GM23338 (cell line): ENCODE measurements at regions not wholly inside any gene's neighbourhood (a gene's known extent, or its start where the extent isn't known, plus 50 kb on each side); places are given as distances from the start of the nearest gene placed in this dataset.

Experiments
- ATAC-seq: fragments of 200-7000 bp; cut with Tn5 transposase; 3 replicates; pipeline ENCODE4 v1.9.1; 2020
- DNase-seq: peaks from one replicate; pipeline ENCODE4 v3.0.0-alpha.2; 2015; ENCODE audit warnings: low spot score
- H2AFZ ChIP-seq: fragments of 200-600 bp; sonication (generic); 2 replicates; pipeline ENCODE4 v1.8.0; 2016; ENCODE audit warnings: antibody characterized with exemption, mild to moderate bottlenecking, moderate library complexity
- H3F3A ChIP-seq: fragments of 200-600 bp; sonication (generic); replicated peaks from 2 replicates; pipeline ENCODE4 v1.8.0; 2017; ENCODE audit warnings: antibody characterized with exemption, mixed run types, low read depth
- H3K27ac ChIP-seq: fragments of 200-600 bp; sonication (generic); 2 replicates; pipeline ENCODE4 v1.6.1; 2016; ENCODE audit warnings: low read depth
- H3K27me3 ChIP-seq: fragments of 200-600 bp; sonication (generic); 2 replicates; pipeline ENCODE4 v1.8.0; 2016; ENCODE audit warnings: mild to moderate bottlenecking, mixed run types, moderate library complexity; ENCODE audit not compliant: insufficient read depth
- H3K36me3 ChIP-seq: fragments of 200-600 bp; sonication (generic); 2 replicates; pipeline ENCODE4 v1.8.0; 2016; ENCODE audit warnings: mild to moderate bottlenecking; ENCODE audit not compliant: insufficient read depth
- H3K4me1 ChIP-seq: fragments of 200-600 bp; sonication (generic); 2 replicates; pipeline ENCODE4 v1.8.0; 2016; ENCODE audit warnings: mild to moderate bottlenecking, moderate library complexity; ENCODE audit not compliant: insufficient read depth
- H3K4me2 ChIP-seq: fragments of 200-600 bp; sonication (generic); 2 replicates; pipeline ENCODE4 v1.7.1; 2017; ENCODE audit warnings: mixed run types
- H3K4me3 ChIP-seq: fragments of 200-600 bp; sonication (generic); 2 replicates; pipeline ENCODE4 v1.6.1; 2016; ENCODE audit warnings: mixed run types
- H3K79me2 ChIP-seq: fragments of 200-600 bp; sonication (generic); replicated peaks from 2 replicates; pipeline ENCODE4 v1.8.0; 2017; ENCODE audit warnings: mild to moderate bottlenecking; ENCODE audit not compliant: insufficient read depth
- H3K9me2 ChIP-seq: fragments of 200-600 bp; sonication (generic); 2 replicates; pipeline ENCODE4 v1.8.0; 2017; ENCODE audit not compliant: insufficient read depth
- H4K20me1 ChIP-seq: fragments of 200-600 bp; sonication (generic); replicated peaks from 2 replicates; pipeline ENCODE4 v1.8.0; 2017; ENCODE audit warnings: mild to moderate bottlenecking; ENCODE audit not compliant: insufficient read depth
- H3K27ac Mint-ChIP-seq: 2 replicates; pipeline ENCODE4 v1.8.0; 2020; ENCODE audit warnings: inconsistent platforms, mild to moderate bottlenecking, moderate library complexity, mixed read lengths
- H3K27me3 Mint-ChIP-seq: 3 replicates; pipeline ENCODE4 v1.8.0; 2022; ENCODE audit warnings: low read depth, mild to moderate bottlenecking, moderate library complexity, mixed read lengths, inconsistent platforms; ENCODE audit not compliant: insufficient read depth, poor library complexity
- H3K36me3 Mint-ChIP-seq: 3 replicates; pipeline ENCODE4 v1.8.0; 2021; ENCODE audit warnings: low read depth, mild to moderate bottlenecking, inconsistent platforms, moderate library complexity, mixed read lengths
- H3K4me1 Mint-ChIP-seq: 3 replicates; pipeline ENCODE4 v1.8.0; 2020; ENCODE audit warnings: mild to moderate bottlenecking, inconsistent platforms, mixed read lengths
- H3K4me3 Mint-ChIP-seq: 3 replicates; pipeline ENCODE4 v1.8.0; 2021; ENCODE audit warnings: moderate library complexity, mild to moderate bottlenecking, inconsistent platforms, mixed read lengths
- H3K9me3 Mint-ChIP-seq: 3 replicates; pipeline ENCODE4 v1.8.0; 2020; ENCODE audit warnings: moderate library complexity, mild to moderate bottlenecking, inconsistent platforms, mixed read lengths
- CREB1 ChIP-seq: fragments of 250-450 bp; sonication (Bioruptor Pico); IDR thresholded peaks from 2 replicates; pipeline ENCODE4 v1.5.0; 2020; ENCODE audit warnings: low read depth, mild to moderate bottlenecking, moderate library complexity
- EZH2 ChIP-seq: fragments of 200-600 bp; sonication (generic); IDR thresholded peaks from one replicate; pipeline ENCODE4 v1.8.0; 2017; ENCODE audit warnings: antibody characterized with exemption, mild to moderate bottlenecking, low read depth; ENCODE audit not compliant: unreplicated experiment
- EZH2phosphoT487 ChIP-seq: fragments of 200-600 bp; sonication (generic); IDR thresholded peaks from one replicate; pipeline ENCODE4 v1.8.1; 2018; ENCODE audit warnings: antibody characterized with exemption; ENCODE audit not compliant: unreplicated experiment
- JUNB ChIP-seq: IDR thresholded peaks from one replicate; pipeline ENCODE4 v1.6.1; 2016; ENCODE audit warnings: antibody characterized with exemption; ENCODE audit not compliant: unreplicated experiment
- NANOG ChIP-seq: IDR thresholded peaks from 2 replicates; pipeline ENCODE4 v1.6.1; 2016; ENCODE audit warnings: antibody characterized with exemption, borderline replicate concordance
- POLR2AphosphoS5 ChIP-seq: IDR thresholded peaks from 2 replicates; pipeline ENCODE4 v1.6.1; 2016; ENCODE audit warnings: antibody characterized with exemption, low read depth
- STAT1 ChIP-seq: IDR thresholded peaks from one replicate; pipeline ENCODE4 v1.6.1; 2016; ENCODE audit warnings: antibody characterized with exemption; ENCODE audit not compliant: unreplicated experiment
- ZNF114 ChIP-seq: fragments of 250-450 bp; sonication (Bioruptor Pico); IDR thresholded peaks from 2 replicates; pipeline ENCODE4 v1.5.0; 2020; ENCODE audit warnings: mild to moderate bottlenecking, moderate library complexity
- ZNF331 ChIP-seq: fragments of 250-450 bp; sonication (Bioruptor Pico); IDR thresholded peaks from 2 replicates; pipeline ENCODE4 v1.5.0; 2020; ENCODE audit warnings: low read depth, mild to moderate bottlenecking, moderate library complexity
- TF ChIP-seq, protein P1 (sequence below): IDR thresholded peaks from 2 replicates; pipeline ENCODE4 v1.6.1; 2016; ENCODE audit warnings: antibody characterized with exemption
- TF ChIP-seq, protein P2 (sequence below): IDR thresholded peaks from one replicate; pipeline ENCODE4 v1.6.1; 2018; ENCODE audit warnings: antibody characterized with exemption; ENCODE audit not compliant: unreplicated experiment
- TF ChIP-seq, protein P3 (sequence below): fragments of 250-450 bp; sonication (Bioruptor Pico); IDR thresholded peaks from 2 replicates; pipeline ENCODE4 v1.5.0; 2020; ENCODE audit warnings: mild to moderate bottlenecking, moderate library complexity
- TF ChIP-seq, protein P4 (sequence below), 2 experiments: fragments of 200-600 bp in 1 of 2; sonication (generic) in 1 of 2; conservative IDR thresholded peaks; 2 replicates each; pipeline versions ENCODE4 v1.5.1 to v1.6.1; 2016 to 2017; ENCODE audit warnings: antibody characterized with exemption in 2 of 2, low read depth in 2 of 2, mild to moderate bottlenecking in 2 of 2, moderate library complexity in 1 of 2

DNA sequence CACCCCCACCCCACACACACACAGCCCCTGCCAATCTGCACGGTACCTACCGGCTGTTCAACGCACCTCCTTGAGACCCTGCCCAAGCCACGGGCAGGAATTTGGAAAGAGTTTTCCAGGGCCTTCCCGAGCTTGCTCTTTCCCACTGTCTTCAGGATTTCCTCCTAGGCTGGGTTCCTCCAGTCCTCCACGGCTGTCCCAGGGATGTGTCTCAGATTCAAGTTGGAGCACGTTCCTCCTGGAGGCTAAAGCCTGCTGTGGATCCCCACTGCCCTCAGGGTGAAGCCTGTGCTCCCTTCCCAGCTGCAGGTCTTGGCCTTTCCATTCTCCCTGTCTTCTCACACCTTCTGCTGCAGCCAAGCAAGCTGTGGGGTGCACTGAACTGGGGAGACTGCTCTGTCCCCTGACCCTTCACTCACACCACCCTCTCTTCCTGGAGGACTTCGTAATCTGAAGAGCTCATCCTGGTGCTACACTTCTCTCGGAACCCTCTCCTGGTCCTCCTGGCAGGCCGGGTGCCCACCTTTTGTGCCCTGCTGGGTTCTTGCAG lies 54.9 kb upstream of the HS6ST1 start:
- Histone ChIP-seq H3K27ac (no peak overlapping the region), H3K4me2 (no peak overlapping the region), H3K4me3 (no peak overlapping the region), H3K9me2 (no peaks in the 10 kb centered on the region), H3K36me3 (no peaks in the 10 kb centered on the region), H2AFZ (no peak overlapping the region), H3K4me1 (peaks cover 6% of the 10 kb centered on the region; the same call in 1 of the 2 replicates), H3K27me3 (no peaks in the 10 kb centered on the region), H4K20me1 (no peaks in the 10 kb centered on the region), H3F3A (no peaks in the 10 kb centered on the region), H3K79me2 (no peaks in the 10 kb centered on the region)
- DNase-seq: no peak
- peaks cover 14% of the 10 kb centered on the region for H3K4me1 Mint-ChIP-seq
- no peak for TF ChIP-seq ZNF331 (CRISPR knock-in tag)
- no peak for TF ChIP-seq POLR2AphosphoS5
- no peak for TF ChIP-seq EZH2
- TF ChIP-seq ZNF114 (CRISPR knock-in tag): no peak
- TF ChIP-seq STAT1: no peak
- TF ChIP-seq, protein P1, sequence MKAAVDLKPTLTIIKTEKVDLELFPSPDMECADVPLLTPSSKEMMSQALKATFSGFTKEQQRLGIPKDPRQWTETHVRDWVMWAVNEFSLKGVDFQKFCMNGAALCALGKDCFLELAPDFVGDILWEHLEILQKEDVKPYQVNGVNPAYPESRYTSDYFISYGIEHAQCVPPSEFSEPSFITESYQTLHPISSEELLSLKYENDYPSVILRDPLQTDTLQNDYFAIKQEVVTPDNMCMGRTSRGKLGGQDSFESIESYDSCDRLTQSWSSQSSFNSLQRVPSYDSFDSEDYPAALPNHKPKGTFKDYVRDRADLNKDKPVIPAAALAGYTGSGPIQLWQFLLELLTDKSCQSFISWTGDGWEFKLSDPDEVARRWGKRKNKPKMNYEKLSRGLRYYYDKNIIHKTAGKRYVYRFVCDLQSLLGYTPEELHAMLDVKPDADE: no peak
- no peak for TF ChIP-seq EZH2phosphoT487
- TF ChIP-seq, protein P2, sequence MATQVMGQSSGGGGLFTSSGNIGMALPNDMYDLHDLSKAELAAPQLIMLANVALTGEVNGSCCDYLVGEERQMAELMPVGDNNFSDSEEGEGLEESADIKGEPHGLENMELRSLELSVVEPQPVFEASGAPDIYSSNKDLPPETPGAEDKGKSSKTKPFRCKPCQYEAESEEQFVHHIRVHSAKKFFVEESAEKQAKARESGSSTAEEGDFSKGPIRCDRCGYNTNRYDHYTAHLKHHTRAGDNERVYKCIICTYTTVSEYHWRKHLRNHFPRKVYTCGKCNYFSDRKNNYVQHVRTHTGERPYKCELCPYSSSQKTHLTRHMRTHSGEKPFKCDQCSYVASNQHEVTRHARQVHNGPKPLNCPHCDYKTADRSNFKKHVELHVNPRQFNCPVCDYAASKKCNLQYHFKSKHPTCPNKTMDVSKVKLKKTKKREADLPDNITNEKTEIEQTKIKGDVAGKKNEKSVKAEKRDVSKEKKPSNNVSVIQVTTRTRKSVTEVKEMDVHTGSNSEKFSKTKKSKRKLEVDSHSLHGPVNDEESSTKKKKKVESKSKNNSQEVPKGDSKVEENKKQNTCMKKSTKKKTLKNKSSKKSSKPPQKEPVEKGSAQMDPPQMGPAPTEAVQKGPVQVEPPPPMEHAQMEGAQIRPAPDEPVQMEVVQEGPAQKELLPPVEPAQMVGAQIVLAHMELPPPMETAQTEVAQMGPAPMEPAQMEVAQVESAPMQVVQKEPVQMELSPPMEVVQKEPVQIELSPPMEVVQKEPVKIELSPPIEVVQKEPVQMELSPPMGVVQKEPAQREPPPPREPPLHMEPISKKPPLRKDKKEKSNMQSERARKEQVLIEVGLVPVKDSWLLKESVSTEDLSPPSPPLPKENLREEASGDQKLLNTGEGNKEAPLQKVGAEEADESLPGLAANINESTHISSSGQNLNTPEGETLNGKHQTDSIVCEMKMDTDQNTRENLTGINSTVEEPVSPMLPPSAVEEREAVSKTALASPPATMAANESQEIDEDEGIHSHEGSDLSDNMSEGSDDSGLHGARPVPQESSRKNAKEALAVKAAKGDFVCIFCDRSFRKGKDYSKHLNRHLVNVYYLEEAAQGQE: no peak
- TF ChIP-seq CREB1: no peak
- TF ChIP-seq, protein P3, sequence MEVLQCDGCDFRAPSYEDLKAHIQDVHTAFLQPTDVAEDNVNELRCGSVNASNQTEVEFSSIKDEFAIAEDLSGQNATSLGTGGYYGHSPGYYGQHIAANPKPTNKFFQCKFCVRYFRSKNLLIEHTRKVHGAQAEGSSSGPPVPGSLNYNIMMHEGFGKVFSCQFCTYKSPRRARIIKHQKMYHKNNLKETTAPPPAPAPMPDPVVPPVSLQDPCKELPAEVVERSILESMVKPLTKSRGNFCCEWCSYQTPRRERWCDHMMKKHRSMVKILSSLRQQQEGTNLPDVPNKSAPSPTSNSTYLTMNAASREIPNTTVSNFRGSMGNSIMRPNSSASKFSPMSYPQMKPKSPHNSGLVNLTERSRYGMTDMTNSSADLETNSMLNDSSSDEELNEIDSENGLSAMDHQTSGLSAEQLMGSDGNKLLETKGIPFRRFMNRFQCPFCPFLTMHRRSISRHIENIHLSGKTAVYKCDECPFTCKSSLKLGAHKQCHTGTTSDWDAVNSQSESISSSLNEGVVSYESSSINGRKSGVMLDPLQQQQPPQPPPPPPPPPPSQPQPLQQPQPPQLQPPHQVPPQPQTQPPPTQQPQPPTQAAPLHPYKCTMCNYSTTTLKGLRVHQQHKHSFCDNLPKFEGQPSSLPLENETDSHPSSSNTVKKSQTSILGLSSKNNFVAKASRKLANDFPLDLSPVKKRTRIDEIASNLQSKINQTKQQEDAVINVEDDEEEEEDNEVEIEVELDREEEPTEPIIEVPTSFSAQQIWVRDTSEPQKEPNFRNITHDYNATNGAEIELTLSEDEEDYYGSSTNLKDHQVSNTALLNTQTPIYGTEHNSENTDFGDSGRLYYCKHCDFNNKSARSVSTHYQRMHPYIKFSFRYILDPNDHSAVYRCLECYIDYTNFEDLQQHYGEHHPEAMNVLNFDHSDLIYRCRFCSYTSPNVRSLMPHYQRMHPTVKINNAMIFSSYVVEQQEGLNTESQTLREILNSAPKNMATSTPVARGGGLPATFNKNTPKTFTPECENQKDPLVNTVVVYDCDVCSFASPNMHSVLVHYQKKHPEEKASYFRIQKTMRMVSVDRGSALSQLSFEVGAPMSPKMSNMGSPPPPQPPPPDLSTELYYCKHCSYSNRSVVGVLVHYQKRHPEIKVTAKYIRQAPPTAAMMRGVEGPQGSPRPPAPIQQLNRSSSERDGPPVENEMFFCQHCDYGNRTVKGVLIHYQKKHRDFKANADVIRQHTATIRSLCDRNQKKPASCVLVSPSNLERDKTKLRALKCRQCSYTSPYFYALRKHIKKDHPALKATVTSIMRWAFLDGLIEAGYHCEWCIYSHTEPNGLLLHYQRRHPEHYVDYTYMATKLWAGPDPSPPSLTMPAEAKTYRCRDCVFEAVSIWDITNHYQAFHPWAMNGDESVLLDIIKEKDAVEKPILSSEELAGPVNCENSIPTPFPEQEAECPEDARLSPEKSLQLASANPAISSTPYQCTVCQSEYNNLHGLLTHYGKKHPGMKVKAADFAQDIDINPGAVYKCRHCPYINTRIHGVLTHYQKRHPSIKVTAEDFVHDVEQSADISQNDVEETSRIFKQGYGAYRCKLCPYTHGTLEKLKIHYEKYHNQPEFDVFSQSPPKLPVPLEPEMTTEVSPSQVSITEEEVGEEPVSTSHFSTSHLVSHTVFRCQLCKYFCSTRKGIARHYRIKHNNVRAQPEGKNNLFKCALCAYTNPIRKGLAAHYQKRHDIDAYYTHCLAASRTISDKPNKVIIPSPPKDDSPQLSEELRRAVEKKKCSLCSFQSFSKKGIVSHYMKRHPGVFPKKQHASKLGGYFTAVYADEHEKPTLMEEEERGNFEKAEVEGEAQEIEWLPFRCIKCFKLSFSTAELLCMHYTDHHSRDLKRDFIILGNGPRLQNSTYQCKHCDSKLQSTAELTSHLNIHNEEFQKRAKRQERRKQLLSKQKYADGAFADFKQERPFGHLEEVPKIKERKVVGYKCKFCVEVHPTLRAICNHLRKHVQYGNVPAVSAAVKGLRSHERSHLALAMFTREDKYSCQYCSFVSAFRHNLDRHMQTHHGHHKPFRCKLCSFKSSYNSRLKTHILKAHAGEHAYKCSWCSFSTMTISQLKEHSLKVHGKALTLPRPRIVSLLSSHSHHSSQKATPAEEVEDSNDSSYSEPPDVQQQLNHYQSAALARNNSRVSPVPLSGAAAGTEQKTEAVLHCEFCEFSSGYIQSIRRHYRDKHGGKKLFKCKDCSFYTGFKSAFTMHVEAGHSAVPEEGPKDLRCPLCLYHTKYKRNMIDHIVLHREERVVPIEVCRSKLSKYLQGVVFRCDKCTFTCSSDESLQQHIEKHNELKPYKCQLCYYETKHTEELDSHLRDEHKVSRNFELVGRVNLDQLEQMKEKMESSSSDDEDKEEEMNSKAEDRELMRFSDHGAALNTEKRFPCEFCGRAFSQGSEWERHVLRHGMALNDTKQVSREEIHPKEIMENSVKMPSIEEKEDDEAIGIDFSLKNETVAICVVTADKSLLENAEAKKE (CRISPR knock-in tag): no peak
- TF ChIP-seq, protein P4, sequence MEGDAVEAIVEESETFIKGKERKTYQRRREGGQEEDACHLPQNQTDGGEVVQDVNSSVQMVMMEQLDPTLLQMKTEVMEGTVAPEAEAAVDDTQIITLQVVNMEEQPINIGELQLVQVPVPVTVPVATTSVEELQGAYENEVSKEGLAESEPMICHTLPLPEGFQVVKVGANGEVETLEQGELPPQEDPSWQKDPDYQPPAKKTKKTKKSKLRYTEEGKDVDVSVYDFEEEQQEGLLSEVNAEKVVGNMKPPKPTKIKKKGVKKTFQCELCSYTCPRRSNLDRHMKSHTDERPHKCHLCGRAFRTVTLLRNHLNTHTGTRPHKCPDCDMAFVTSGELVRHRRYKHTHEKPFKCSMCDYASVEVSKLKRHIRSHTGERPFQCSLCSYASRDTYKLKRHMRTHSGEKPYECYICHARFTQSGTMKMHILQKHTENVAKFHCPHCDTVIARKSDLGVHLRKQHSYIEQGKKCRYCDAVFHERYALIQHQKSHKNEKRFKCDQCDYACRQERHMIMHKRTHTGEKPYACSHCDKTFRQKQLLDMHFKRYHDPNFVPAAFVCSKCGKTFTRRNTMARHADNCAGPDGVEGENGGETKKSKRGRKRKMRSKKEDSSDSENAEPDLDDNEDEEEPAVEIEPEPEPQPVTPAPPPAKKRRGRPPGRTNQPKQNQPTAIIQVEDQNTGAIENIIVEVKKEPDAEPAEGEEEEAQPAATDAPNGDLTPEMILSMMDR (conservative IDR thresholded peaks at IDR 0.05; ENCODE audit: low read depth in 2 of 2): no peak
- no peak for TF ChIP-seq JUNB
- no peak for TF ChIP-seq NANOG
- H3K27ac Mint-ChIP-seq: no peak overlapping the region
- no peaks in the 10 kb centered on the region; the same call in 2 of the 3 replicates for H3K9me3 Mint-ChIP-seq
- peaks cover 3% of the 10 kb centered on the region; the same call in 2 of the 3 replicates for H3K36me3 Mint-ChIP-seq
- H3K27me3 Mint-ChIP-seq: peaks cover 26% of the 10 kb centered on the region
- ATAC-seq: no peak
- no peak overlapping the region for H3K4me3 Mint-ChIP-seq
